Prostate gland (tissue), 2 donors: ENCODE measurements at regions not wholly inside any gene's neighbourhood (a gene's known extent, or its start where the extent isn't known, plus 50 kb on each side); places are given as distances from the start of the nearest gene placed in this dataset.

Experiments
- POLR2A ChIP-seq: fragments of 450-650 bp; IDR thresholded peaks from one replicate; pipeline ENCODE4 v1.6.1; 2016; ENCODE audit warnings: antibody characterized with exemption, mild to moderate bottlenecking
- TF ChIP-seq, protein P1 (sequence below), 4 experiments: fragments of 200-600 bp in 2 of 4; fragments of 450-650 bp in 2 of 4; sonication (generic) in 2 of 4; IDR thresholded peaks; 1 replicate in 3 of 4; 2 replicates in 1 of 4; pipeline ENCODE4 v1.5.1; 2016 to 2019; ENCODE audit warnings: antibody characterized with exemption in 4 of 4, mild to moderate bottlenecking in 2 of 4, moderate library complexity in 2 of 4

DNA sequence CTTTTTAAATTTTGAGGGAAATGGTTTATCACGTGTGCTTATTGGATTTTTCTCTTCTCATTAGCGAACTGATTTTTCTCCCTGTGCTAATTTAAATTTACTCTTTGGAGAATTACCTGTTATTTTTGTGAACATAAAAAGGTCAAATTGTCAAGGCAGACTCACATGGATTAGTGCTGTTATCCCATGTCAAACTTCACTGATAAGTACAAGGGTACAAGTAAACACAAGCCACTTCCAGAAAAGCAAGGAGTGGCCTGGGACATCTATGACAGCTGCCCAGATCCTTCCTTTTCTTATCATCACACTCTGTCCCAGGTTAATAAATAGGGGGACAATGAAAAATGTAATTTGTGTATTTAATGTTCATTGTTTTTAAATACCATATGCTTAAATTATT lies 901.2 kb downstream of the LTN1 start:
- TF ChIP-seq, protein P1, sequence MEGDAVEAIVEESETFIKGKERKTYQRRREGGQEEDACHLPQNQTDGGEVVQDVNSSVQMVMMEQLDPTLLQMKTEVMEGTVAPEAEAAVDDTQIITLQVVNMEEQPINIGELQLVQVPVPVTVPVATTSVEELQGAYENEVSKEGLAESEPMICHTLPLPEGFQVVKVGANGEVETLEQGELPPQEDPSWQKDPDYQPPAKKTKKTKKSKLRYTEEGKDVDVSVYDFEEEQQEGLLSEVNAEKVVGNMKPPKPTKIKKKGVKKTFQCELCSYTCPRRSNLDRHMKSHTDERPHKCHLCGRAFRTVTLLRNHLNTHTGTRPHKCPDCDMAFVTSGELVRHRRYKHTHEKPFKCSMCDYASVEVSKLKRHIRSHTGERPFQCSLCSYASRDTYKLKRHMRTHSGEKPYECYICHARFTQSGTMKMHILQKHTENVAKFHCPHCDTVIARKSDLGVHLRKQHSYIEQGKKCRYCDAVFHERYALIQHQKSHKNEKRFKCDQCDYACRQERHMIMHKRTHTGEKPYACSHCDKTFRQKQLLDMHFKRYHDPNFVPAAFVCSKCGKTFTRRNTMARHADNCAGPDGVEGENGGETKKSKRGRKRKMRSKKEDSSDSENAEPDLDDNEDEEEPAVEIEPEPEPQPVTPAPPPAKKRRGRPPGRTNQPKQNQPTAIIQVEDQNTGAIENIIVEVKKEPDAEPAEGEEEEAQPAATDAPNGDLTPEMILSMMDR (IDR thresholded peaks at IDR 0.05), result no peak
- no peak for TF ChIP-seq POLR2A
